Endodermal cell (in vitro differentiated cells): ENCODE measurements at regions not wholly inside any gene's neighbourhood (a gene's known extent, or its start where the extent isn't known, plus 50 kb on each side); places are given as distances from the start of the nearest gene placed in this dataset.

Experiments
- DNase-seq: peaks from one replicate; pipeline ENCODE4 v3.0.0-alpha.2; 2017
- H3K27ac ChIP-seq: 2 replicates; pipeline ENCODE4 v1.5.1; 2013; ENCODE audit warnings: mild to moderate bottlenecking, low read depth, low read length, moderate library complexity
- H3K27me3 ChIP-seq: 2 replicates; pipeline ENCODE4 v1.6.1; 2013; ENCODE audit warnings: mild to moderate bottlenecking, low read length, moderate library complexity; ENCODE audit not compliant: insufficient read depth, control insufficient read depth, poor library complexity, severe bottlenecking
- H3K36me3 ChIP-seq: 2 replicates; pipeline ENCODE4 v1.7.0; 2013; ENCODE audit warnings: mild to moderate bottlenecking, low read length, moderate library complexity; ENCODE audit not compliant: control insufficient read depth, insufficient read depth
- H3K4me1 ChIP-seq: one replicate; pipeline ENCODE4 v1.7.0; 2013; ENCODE audit warnings: low read length; ENCODE audit not compliant: control insufficient read depth, insufficient read depth
- H3K4me3 ChIP-seq: 2 replicates; pipeline ENCODE4 v1.5.1; 2013; ENCODE audit warnings: mild to moderate bottlenecking, low read length, moderate library complexity
- H3K9ac ChIP-seq: 2 replicates; pipeline ENCODE4 v1.6.1; 2013; ENCODE audit warnings: mild to moderate bottlenecking, low read length, moderate library complexity; ENCODE audit not compliant: poor library complexity, severe bottlenecking; ENCODE audit errors: extremely low read depth
- H3K9me3 ChIP-seq: 2 replicates; pipeline ENCODE4 v1.6.1; 2013; ENCODE audit warnings: mild to moderate bottlenecking, low read length, moderate library complexity; ENCODE audit not compliant: control insufficient read depth
- H3K27ac Mint-ChIP-seq: 2 replicates; pipeline ENCODE4 v1.8.0; 2020; ENCODE audit warnings: mixed read lengths
- H3K27me3 Mint-ChIP-seq: 2 replicates; pipeline ENCODE4 v1.8.0; 2021; ENCODE audit warnings: mild to moderate bottlenecking, mixed read lengths; ENCODE audit not compliant: insufficient read depth
- H3K36me3 Mint-ChIP-seq: 2 replicates; pipeline ENCODE4 v1.8.0; 2020; ENCODE audit warnings: low read depth, mixed read lengths
- H3K4me1 Mint-ChIP-seq: 2 replicates; pipeline ENCODE4 v1.8.0; 2020; ENCODE audit warnings: mixed read lengths
- H3K4me3 Mint-ChIP-seq: 2 replicates; pipeline ENCODE4 v1.8.0; 2020; ENCODE audit warnings: mild to moderate bottlenecking, moderate library complexity, mixed read lengths
- H3K9me3 Mint-ChIP-seq: 2 replicates; pipeline ENCODE4 v1.8.0; 2020; ENCODE audit warnings: mild to moderate bottlenecking, mixed read lengths
- CTCF ChIP-seq: fragments of 200-600 bp; sonication (generic); conservative IDR thresholded peaks from 2 replicates; pipeline ENCODE4 v1.5.0; 2021; ENCODE audit warnings: antibody characterized with exemption, mild to moderate bottlenecking
- WGBS, 2 experiments: methylation state at CpG; one replicate each; pipeline versions ENCODE4 v1.1.5 to v1.1.7; 2013; ENCODE audit warnings: missing lambda C conversion rate in 2 of 2, mixed read lengths in 1 of 2; ENCODE audit not compliant: insufficient coverage in 1 of 2, insufficient read length in 1 of 2; 5-methylcytosine and 5-hydroxymethylcytosine counted together

GRCh38 chr4:160818571-160818970 is 1345.2 kb downstream of the FSTL5 start:
- Mint-ChIP-seq H3K9me3 (no peaks in the 10 kb centered on the region), H3K4me3 (no peak overlapping the region), H3K27me3 (no peaks in the 10 kb centered on the region), H3K4me1 (no peaks in the 10 kb centered on the region), H3K36me3 (no peaks in the 10 kb centered on the region), H3K27ac (no peak overlapping the region)
- Histone ChIP-seq H3K36me3 (no peaks in the 10 kb centered on the region), H3K27ac (no peak overlapping the region), H3K4me1 (no peaks in the 10 kb centered on the region), H3K9ac (no peak overlapping the region), H3K27me3 (no peaks in the 10 kb centered on the region), H3K9me3 (no peaks in the 10 kb centered on the region), H3K4me3 (no peak overlapping the region)
- 100% methylated on average over 1 of the region's 1 CpG; no CpG with 5 or more reads in 1 of the 2 experiments for WGBS, 2 experiments
- no peak for DNase-seq
- TF ChIP-seq CTCF: no peak

- H3K27ac Mint-ChIP-seq: no peak overlapping the region
- H3K27me3 Mint-ChIP-seq: no peaks in the 10 kb centered on the region
- no peaks in the 10 kb centered on the region for H3K36me3 ChIP-seq
Observed at GRCh38 chr4:160819791-160820190, 1344.0 kb downstream of the FSTL5 start.

GRCh38 chr4:160824481-160824880 is 1339.3 kb downstream of the FSTL5 start:
- H3K9ac ChIP-seq: no peak overlapping the region
- no peak overlapping the region for H3K27ac ChIP-seq
- 100% methylated on average over 1 of the region's 2 CpGs; no CpG with 5 or more reads in 1 of the 2 experiments for WGBS, 2 experiments
- no peaks in the 10 kb centered on the region for H3K4me1 Mint-ChIP-seq
- H3K27me3 Mint-ChIP-seq: no peaks in the 10 kb centered on the region
- no peak overlapping the region for H3K27ac Mint-ChIP-seq
- H3K4me1 ChIP-seq: no peaks in the 10 kb centered on the region
- no peak for DNase-seq
- H3K9me3 ChIP-seq: no peaks in the 10 kb centered on the region
- no peak overlapping the region for H3K4me3 ChIP-seq
- H3K9me3 Mint-ChIP-seq: no peaks in the 10 kb centered on the region
- no peaks in the 10 kb centered on the region for H3K27me3 ChIP-seq
- no peaks in the 10 kb centered on the region for H3K36me3 ChIP-seq
- H3K4me3 Mint-ChIP-seq: no peak overlapping the region
- TF ChIP-seq CTCF: no peak
- no peaks in the 10 kb centered on the region for H3K36me3 Mint-ChIP-seq

More at GRCh38 chr4:160819791-160820190, 1344.0 kb downstream of the FSTL5 start:
- Histone ChIP-seq H3K4me3 (no peak overlapping the region), H3K9ac (no peak overlapping the region), H3K27me3 (no peaks in the 10 kb centered on the region), H3K27ac (no peak overlapping the region), H3K4me1 (no peaks in the 10 kb centered on the region), H3K9me3 (no peaks in the 10 kb centered on the region)
- Mint-ChIP-seq H3K4me1 (no peaks in the 10 kb centered on the region), H3K4me3 (no peak overlapping the region), H3K9me3 (no peaks in the 10 kb centered on the region), H3K36me3 (no peaks in the 10 kb centered on the region)
- 93 to 100% methylated on average over 1 to 2 of the region's 3 CpGs for WGBS, 2 experiments
- TF ChIP-seq CTCF: no peak
- no peak for DNase-seq
